ENCODE measurements at regions not wholly inside any gene's neighbourhood (a gene's known extent, or its start where the extent isn't known, plus 50 kb on each side); places are given as distances from the start of the nearest gene placed in this dataset.

- TF ChIP-seq, protein P1, sequence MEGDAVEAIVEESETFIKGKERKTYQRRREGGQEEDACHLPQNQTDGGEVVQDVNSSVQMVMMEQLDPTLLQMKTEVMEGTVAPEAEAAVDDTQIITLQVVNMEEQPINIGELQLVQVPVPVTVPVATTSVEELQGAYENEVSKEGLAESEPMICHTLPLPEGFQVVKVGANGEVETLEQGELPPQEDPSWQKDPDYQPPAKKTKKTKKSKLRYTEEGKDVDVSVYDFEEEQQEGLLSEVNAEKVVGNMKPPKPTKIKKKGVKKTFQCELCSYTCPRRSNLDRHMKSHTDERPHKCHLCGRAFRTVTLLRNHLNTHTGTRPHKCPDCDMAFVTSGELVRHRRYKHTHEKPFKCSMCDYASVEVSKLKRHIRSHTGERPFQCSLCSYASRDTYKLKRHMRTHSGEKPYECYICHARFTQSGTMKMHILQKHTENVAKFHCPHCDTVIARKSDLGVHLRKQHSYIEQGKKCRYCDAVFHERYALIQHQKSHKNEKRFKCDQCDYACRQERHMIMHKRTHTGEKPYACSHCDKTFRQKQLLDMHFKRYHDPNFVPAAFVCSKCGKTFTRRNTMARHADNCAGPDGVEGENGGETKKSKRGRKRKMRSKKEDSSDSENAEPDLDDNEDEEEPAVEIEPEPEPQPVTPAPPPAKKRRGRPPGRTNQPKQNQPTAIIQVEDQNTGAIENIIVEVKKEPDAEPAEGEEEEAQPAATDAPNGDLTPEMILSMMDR (IDR thresholded peaks at IDR 0.05) = no peak
- Mint-ChIP-seq H3K27ac (ENCODE audit: unreplicated experiment) (no peak overlapping the region), H3K27me3 (ENCODE audit: low read depth) (no peaks in the 10 kb centered on the region), H3K36me3 (ENCODE audit: low read depth) (peaks cover 11% of the 10 kb centered on the region), H3K4me3 (ENCODE audit: unreplicated experiment) (no peak overlapping the region), H3K9me3 (ENCODE audit: low read depth) (peaks cover 38% of the 10 kb centered on the region), H3K4me1 (ENCODE audit: low read depth) (no peaks in the 10 kb centered on the region)
- no peak for DNase-seq (ENCODE audit: low spot score)
These were observed 78.6 kb upstream of the RGMB start for GRCh38 chr5:98694902-98695301.

DNA sequence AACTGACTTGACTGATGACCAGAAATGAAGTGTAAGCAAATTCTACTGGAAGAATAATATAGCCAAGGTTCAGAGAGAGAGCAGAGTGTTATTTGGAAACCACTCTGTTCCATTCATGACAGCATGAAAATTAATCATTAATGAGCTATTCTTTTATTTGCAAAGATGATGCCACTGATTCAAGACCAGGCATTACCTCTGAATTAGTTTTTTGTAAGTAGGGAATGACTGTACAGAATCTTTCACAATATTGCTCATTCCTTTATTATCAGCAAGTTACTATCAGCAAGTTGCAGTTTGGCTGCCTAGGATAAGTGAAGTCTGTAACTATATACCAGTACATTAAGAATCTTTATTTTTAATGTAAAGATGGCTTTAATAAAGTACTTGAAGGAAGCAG, 75.1 kb upstream of the RGMB start:
- TF ChIP-seq, protein P1 (IDR thresholded peaks at IDR 0.05) = no peak
- H3K4me1 Mint-ChIP-seq (ENCODE audit: low read depth) = no peaks in the 10 kb centered on the region
- peaks cover 43% of the 10 kb centered on the region for H3K9me3 Mint-ChIP-seq (ENCODE audit: low read depth)
- DNase-seq (ENCODE audit: low spot score) = no peak
- H3K27ac Mint-ChIP-seq (ENCODE audit: unreplicated experiment) = no peak overlapping the region
- H3K27me3 Mint-ChIP-seq (ENCODE audit: low read depth) = no peaks in the 10 kb centered on the region
- no peak overlapping the region for H3K4me3 Mint-ChIP-seq (ENCODE audit: unreplicated experiment)
- H3K36me3 Mint-ChIP-seq (ENCODE audit: low read depth) = peaks cover 14% of the 10 kb centered on the region

- Mint-ChIP-seq H3K4me3 (ENCODE audit: unreplicated experiment) (no peak overlapping the region), H3K27ac (ENCODE audit: unreplicated experiment) (no peak overlapping the region)
- DNase-seq (ENCODE audit: low spot score) = no peak
These were observed 72.7 kb upstream of the RGMB start for GRCh38 chr5:98700730-98701129.

GRCh38 chr5:98705841-98706240, 67.6 kb upstream of the RGMB start:
- Mint-ChIP-seq H3K4me1 (ENCODE audit: low read depth) (no peaks in the 10 kb centered on the region), H3K4me3 (ENCODE audit: unreplicated experiment) (no peak overlapping the region), H3K27me3 (ENCODE audit: low read depth) (no peaks in the 10 kb centered on the region), H3K36me3 (ENCODE audit: low read depth) (peaks cover 10% of the 10 kb centered on the region), H3K9me3 (ENCODE audit: low read depth) (peaks cover 51% of the 10 kb centered on the region), H3K27ac (ENCODE audit: unreplicated experiment) (no peak overlapping the region)
- TF ChIP-seq, protein P1 (IDR thresholded peaks at IDR 0.05) = no peak
- DNase-seq (ENCODE audit: low spot score) = no peak

More at GRCh38 chr5:98700730-98701129, 72.7 kb upstream of the RGMB start:
- Mint-ChIP-seq H3K4me1 (ENCODE audit: low read depth) (no peaks in the 10 kb centered on the region), H3K9me3 (ENCODE audit: low read depth) (peaks cover 37% of the 10 kb centered on the region), H3K27me3 (ENCODE audit: low read depth) (no peaks in the 10 kb centered on the region), H3K36me3 (ENCODE audit: low read depth) (peaks cover 7% of the 10 kb centered on the region)
- TF ChIP-seq, protein P1 (IDR thresholded peaks at IDR 0.05) = no peak

DNA sequence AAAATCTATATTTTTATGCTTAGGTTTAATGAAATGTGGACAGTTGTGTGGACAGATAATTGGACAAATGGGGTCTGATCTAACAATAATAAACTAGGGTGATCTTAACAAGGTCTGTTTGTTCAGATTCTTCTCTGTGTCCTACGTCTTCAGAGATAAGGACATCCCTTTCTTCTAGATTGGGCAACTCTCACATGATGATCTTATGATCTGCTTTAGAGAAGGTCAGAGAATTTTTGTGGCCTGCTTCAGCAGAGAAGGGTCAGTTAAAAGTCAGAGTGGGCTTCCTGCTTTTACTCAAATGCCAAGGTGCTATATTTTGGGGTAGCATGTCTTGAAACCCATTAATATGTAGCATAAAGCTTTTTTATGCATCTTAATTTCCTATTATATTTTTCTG, 63.8 kb upstream of the RGMB start:
- Mint-ChIP-seq H3K4me1 (ENCODE audit: low read depth) (peaks cover 4% of the 10 kb centered on the region), H3K27me3 (ENCODE audit: low read depth) (no peaks in the 10 kb centered on the region), H3K9me3 (ENCODE audit: low read depth) (peaks cover 18% of the 10 kb centered on the region), H3K36me3 (ENCODE audit: low read depth) (peaks cover 3% of the 10 kb centered on the region), H3K4me3 (ENCODE audit: unreplicated experiment) (no peak overlapping the region), H3K27ac (ENCODE audit: unreplicated experiment) (no peak overlapping the region)
- DNase-seq (ENCODE audit: low spot score) = no peak
- TF ChIP-seq, protein P1 (IDR thresholded peaks at IDR 0.05) = no peak

Data from chondrocyte (in vitro differentiated cells).